GM12878 (cell line): ENCODE measurements at regions not wholly inside any gene's neighbourhood (a gene's known extent, or its start where the extent isn't known, plus 50 kb on each side); places are given as distances from the start of the nearest gene placed in this dataset.

ENCODE experiments used
- TF ChIP-seq, protein P1 (sequence below): fragments of 150-350 bp; IDR thresholded peaks from 2 replicates; pipeline ENCODE4 v1.6.1; 2016; ENCODE audit warnings: low read depth, low read length
- TF ChIP-seq, protein P2 (sequence below): IDR thresholded peaks from 2 replicates; pipeline ENCODE4 v1.6.1; 2012; ENCODE audit warnings: mild to moderate bottlenecking, low read depth, low read length

- TF ChIP-seq, protein P1, sequence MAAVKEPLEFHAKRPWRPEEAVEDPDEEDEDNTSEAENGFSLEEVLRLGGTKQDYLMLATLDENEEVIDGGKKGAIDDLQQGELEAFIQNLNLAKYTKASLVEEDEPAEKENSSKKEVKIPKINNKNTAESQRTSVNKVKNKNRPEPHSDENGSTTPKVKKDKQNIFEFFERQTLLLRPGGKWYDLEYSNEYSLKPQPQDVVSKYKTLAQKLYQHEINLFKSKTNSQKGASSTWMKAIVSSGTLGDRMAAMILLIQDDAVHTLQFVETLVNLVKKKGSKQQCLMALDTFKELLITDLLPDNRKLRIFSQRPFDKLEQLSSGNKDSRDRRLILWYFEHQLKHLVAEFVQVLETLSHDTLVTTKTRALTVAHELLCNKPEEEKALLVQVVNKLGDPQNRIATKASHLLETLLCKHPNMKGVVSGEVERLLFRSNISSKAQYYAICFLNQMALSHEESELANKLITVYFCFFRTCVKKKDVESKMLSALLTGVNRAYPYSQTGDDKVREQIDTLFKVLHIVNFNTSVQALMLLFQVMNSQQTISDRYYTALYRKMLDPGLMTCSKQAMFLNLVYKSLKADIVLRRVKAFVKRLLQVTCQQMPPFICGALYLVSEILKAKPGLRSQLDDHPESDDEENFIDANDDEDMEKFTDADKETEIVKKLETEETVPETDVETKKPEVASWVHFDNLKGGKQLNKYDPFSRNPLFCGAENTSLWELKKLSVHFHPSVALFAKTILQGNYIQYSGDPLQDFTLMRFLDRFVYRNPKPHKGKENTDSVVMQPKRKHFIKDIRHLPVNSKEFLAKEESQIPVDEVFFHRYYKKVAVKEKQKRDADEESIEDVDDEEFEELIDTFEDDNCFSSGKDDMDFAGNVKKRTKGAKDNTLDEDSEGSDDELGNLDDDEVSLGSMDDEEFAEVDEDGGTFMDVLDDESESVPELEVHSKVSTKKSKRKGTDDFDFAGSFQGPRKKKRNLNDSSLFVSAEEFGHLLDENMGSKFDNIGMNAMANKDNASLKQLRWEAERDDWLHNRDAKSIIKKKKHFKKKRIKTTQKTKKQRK: no peak
- TF ChIP-seq, protein P2, sequence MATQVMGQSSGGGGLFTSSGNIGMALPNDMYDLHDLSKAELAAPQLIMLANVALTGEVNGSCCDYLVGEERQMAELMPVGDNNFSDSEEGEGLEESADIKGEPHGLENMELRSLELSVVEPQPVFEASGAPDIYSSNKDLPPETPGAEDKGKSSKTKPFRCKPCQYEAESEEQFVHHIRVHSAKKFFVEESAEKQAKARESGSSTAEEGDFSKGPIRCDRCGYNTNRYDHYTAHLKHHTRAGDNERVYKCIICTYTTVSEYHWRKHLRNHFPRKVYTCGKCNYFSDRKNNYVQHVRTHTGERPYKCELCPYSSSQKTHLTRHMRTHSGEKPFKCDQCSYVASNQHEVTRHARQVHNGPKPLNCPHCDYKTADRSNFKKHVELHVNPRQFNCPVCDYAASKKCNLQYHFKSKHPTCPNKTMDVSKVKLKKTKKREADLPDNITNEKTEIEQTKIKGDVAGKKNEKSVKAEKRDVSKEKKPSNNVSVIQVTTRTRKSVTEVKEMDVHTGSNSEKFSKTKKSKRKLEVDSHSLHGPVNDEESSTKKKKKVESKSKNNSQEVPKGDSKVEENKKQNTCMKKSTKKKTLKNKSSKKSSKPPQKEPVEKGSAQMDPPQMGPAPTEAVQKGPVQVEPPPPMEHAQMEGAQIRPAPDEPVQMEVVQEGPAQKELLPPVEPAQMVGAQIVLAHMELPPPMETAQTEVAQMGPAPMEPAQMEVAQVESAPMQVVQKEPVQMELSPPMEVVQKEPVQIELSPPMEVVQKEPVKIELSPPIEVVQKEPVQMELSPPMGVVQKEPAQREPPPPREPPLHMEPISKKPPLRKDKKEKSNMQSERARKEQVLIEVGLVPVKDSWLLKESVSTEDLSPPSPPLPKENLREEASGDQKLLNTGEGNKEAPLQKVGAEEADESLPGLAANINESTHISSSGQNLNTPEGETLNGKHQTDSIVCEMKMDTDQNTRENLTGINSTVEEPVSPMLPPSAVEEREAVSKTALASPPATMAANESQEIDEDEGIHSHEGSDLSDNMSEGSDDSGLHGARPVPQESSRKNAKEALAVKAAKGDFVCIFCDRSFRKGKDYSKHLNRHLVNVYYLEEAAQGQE: no peak
Observed at GRCh38 chr10:130372866-130373265, 236.7 kb downstream of the GLRX3 start.
